ENCODE measurements at regions not wholly inside any gene's neighbourhood (a gene's known extent, or its start where the extent isn't known, plus 50 kb on each side); places are given as distances from the start of the nearest gene placed in this dataset.
"Not testable (repeated sequence)": the region's sequence is repeated elsewhere in the genome, so short reads cannot be mapped to it uniquely, and the experiment has no call there.

- DNase-seq (ENCODE audit: insufficient read length) (peak; percentile 32), FAIRE-seq (peak; percentile 93)
- no peak for TF ChIP-seq TAF1 (IDR thresholded peaks at IDR 0.05; ENCODE audit: borderline replicate concordance, low read depth, low read length)
- TF ChIP-seq POLR2A (IDR thresholded peaks at IDR 0.05; ENCODE audit: low read depth, low read length), result no peak
- TF ChIP-seq POLR2AphosphoS5 (IDR thresholded peaks at IDR 0.05; ENCODE audit: low read depth, low read length), result no peak
Measured at GRCh38 chr10:27360581-27361172, 120.1 kb upstream of the ACBD5 start.

- FAIRE-seq (peak; percentile 56), DNase-seq (ENCODE audit: insufficient read length) (no peak)
- no peak for TF ChIP-seq POLR2A (IDR thresholded peaks at IDR 0.05; ENCODE audit: low read depth, low read length)
- TF ChIP-seq POLR2AphosphoS5 (IDR thresholded peaks at IDR 0.05; ENCODE audit: low read depth, low read length), result no peak
- no peak for TF ChIP-seq TAF1 (IDR thresholded peaks at IDR 0.05; ENCODE audit: borderline replicate concordance, low read depth, low read length)
Measured at GRCh38 chr10:27359792-27360355, 119.3 kb upstream of the ACBD5 start.

GRCh38 chr10:27356738-27357137, 116.1 kb upstream of the ACBD5 start:
- FAIRE-seq, result peak; percentile 65
- TF ChIP-seq TAF1 (IDR thresholded peaks at IDR 0.05; ENCODE audit: borderline replicate concordance, low read depth, low read length) (no peak), POLR2A (IDR thresholded peaks at IDR 0.05; ENCODE audit: low read depth, low read length) (no peak), POLR2AphosphoS5 (IDR thresholded peaks at IDR 0.05; ENCODE audit: low read depth, low read length) (no peak)
- DNase-seq (ENCODE audit: insufficient read length), result no peak

- DNase-seq (ENCODE audit: insufficient read length) (no peak), FAIRE-seq (no peak)
- TF ChIP-seq TAF1 (IDR thresholded peaks at IDR 0.05; ENCODE audit: borderline replicate concordance, low read depth, low read length), result no peak
- TF ChIP-seq POLR2A (IDR thresholded peaks at IDR 0.05; ENCODE audit: low read depth, low read length), result no peak
- TF ChIP-seq POLR2AphosphoS5 (IDR thresholded peaks at IDR 0.05; ENCODE audit: low read depth, low read length), result no peak
Measured at GRCh38 chr10:27355918-27356573, 115.4 kb upstream of the ACBD5 start.

- FAIRE-seq, result peak; percentile 100
Measured at GRCh38 chr10:27354643-27355270, 114.2 kb upstream of the ACBD5 start.

GRCh38 chr10:27354100-27354499, 113.5 kb upstream of the ACBD5 start:
- not testable (repeated sequence) for DNase-seq (ENCODE audit: insufficient read length); FAIRE-seq

More at GRCh38 chr10:27354643-27355270, 114.2 kb upstream of the ACBD5 start:
- peak; percentile 24 for DNase-seq (ENCODE audit: insufficient read length)

GRCh38 chr10:27349987-27350386, 109.4 kb upstream of the ACBD5 start:
- TF ChIP-seq TAF1 (IDR thresholded peaks at IDR 0.05; ENCODE audit: borderline replicate concordance, low read depth, low read length) (no peak), POLR2A (IDR thresholded peaks at IDR 0.05; ENCODE audit: low read depth, low read length) (no peak), POLR2AphosphoS5 (IDR thresholded peaks at IDR 0.05; ENCODE audit: low read depth, low read length) (no peak)
- FAIRE-seq (no peak), DNase-seq (ENCODE audit: insufficient read length) (no peak)

- not testable (repeated sequence) for DNase-seq (ENCODE audit: insufficient read length); FAIRE-seq
Measured at GRCh38 chr10:27347827-27348207, 107.2 kb upstream of the ACBD5 start.

GRCh38 chr10:27345455-27345920, 104.9 kb upstream of the ACBD5 start:
- TF ChIP-seq TAF1 (IDR thresholded peaks at IDR 0.05; ENCODE audit: borderline replicate concordance, low read depth, low read length) (no peak), POLR2AphosphoS5 (IDR thresholded peaks at IDR 0.05; ENCODE audit: low read depth, low read length) (no peak), POLR2A (IDR thresholded peaks at IDR 0.05; ENCODE audit: low read depth, low read length) (no peak)
- DNase-seq (ENCODE audit: insufficient read length) (no peak), FAIRE-seq (peak; percentile 93)

- no peak for DNase-seq (ENCODE audit: insufficient read length)
- TF ChIP-seq POLR2AphosphoS5 (IDR thresholded peaks at IDR 0.05; ENCODE audit: low read depth, low read length) (no peak), POLR2A (IDR thresholded peaks at IDR 0.05; ENCODE audit: low read depth, low read length) (no peak), TAF1 (IDR thresholded peaks at IDR 0.05; ENCODE audit: borderline replicate concordance, low read depth, low read length) (no peak)
- FAIRE-seq, result peak; percentile 85
Measured at GRCh38 chr10:27344568-27345454, 104.2 kb upstream of the ACBD5 start.

GRCh38 chr10:27341001-27341400, 100.4 kb upstream of the ACBD5 start:
- FAIRE-seq, result no peak
- TF ChIP-seq POLR2A (IDR thresholded peaks at IDR 0.05; ENCODE audit: low read depth, low read length) (no peak), TAF1 (IDR thresholded peaks at IDR 0.05; ENCODE audit: borderline replicate concordance, low read depth, low read length) (no peak), POLR2AphosphoS5 (IDR thresholded peaks at IDR 0.05; ENCODE audit: low read depth, low read length) (no peak)
- DNase-seq (ENCODE audit: insufficient read length), result no peak

GRCh38 chr10:27335246-27335645, 94.6 kb upstream of the ACBD5 start:
- not testable (repeated sequence) for FAIRE-seq; DNase-seq (ENCODE audit: insufficient read length)

Data from GM12892 (cell line).